PC-9 (cell line): ENCODE measurements at regions not wholly inside any gene's neighbourhood (a gene's known extent, or its start where the extent isn't known, plus 50 kb on each side); places are given as distances from the start of the nearest gene placed in this dataset.

Experiments used
- CTCF ChIP-seq: fragments of 200-600 bp; sonication (generic); conservative IDR thresholded peaks from 2 replicates; pipeline ENCODE4 v1.6.1; 2017; ENCODE audit warnings: mixed run types, antibody characterized with exemption, mild to moderate bottlenecking, moderate library complexity
- EZH2 ChIP-seq: fragments of 200-600 bp; sonication (generic); IDR thresholded peaks from 2 replicates; pipeline ENCODE4 v1.8.0; 2017; ENCODE audit warnings: antibody characterized with exemption, low read depth

GRCh38 chr1:29470087-29470787, 233.9 kb downstream of the PTPRU start:
- no peak for TF ChIP-seq CTCF
- no peak for TF ChIP-seq EZH2
